Breast epithelium (tissue), 4 donors: ENCODE measurements at regions not wholly inside any gene's neighbourhood (a gene's known extent, or its start where the extent isn't known, plus 50 kb on each side); places are given as distances from the start of the nearest gene placed in this dataset.

Experiments
- DNase-seq, 2 donors: peaks; one replicate each; pipeline ENCODE4 v3.0.0-alpha.2; 2019; ENCODE audit warnings: low spot score in 2 of 2
- H3K27ac ChIP-seq, 2 donors: fragments of 200-600 bp; sonication (generic) in 1 of 2; one replicate each; pipeline ENCODE4 v1.5.1; 2016 to 2019; ENCODE audit warnings: mild to moderate bottlenecking in 1 of 2
- H3K27me3 ChIP-seq, 2 donors: fragments of 200-600 bp; sonication (generic) in 1 of 2; one replicate each; pipeline versions ENCODE4 v1.5.1 to v1.6.0; 2017 to 2019; ENCODE audit warnings: control low read depth in 1 of 2, mild to moderate bottlenecking in 1 of 2
- H3K36me3 ChIP-seq: fragments of 200-600 bp; one replicate; pipeline ENCODE4 v1.5.1; 2019
- H3K4me1 ChIP-seq, 2 donors: fragments of 200-600 bp; sonication (generic); one replicate each; pipeline ENCODE4 v1.5.1; 2016 to 2019; ENCODE audit warnings: control low read depth in 1 of 2
- H3K4me3 ChIP-seq, 3 donors: fragments of 200-600 bp; sonication (generic); 1 replicate in 2 of 3; 2 replicates in 1 of 3; pipeline ENCODE4 v1.5.1; 2016 to 2019; ENCODE audit warnings: mild to moderate bottlenecking in 3 of 3, moderate library complexity in 2 of 3
- H3K9me3 ChIP-seq, 2 donors: fragments of 200-600 bp; sonication (generic) in 1 of 2; one replicate each; pipeline ENCODE4 v1.5.1; 2016 to 2019; ENCODE audit warnings: control low read depth in 1 of 2
- POLR2A ChIP-seq: fragments of 450-650 bp; IDR thresholded peaks from one replicate; pipeline ENCODE4 v1.6.1; 2016; ENCODE audit warnings: antibody characterized with exemption, mild to moderate bottlenecking, moderate library complexity
- POLR2AphosphoS5 ChIP-seq, 3 donors: sonication (generic); formaldehyde crosslinking; IDR thresholded peaks; one replicate each; pipeline ENCODE4 v1.6.1; 2017; ENCODE audit warnings: antibody characterized with exemption in 3 of 3
- intact Hi-C: fragments of 100-400 bp; cut with DNase I; formaldehyde crosslinking; loops from one replicate; pipeline ENCODE4 v1.15.1; 2023; ENCODE audit warnings: low total_unique reads
- TF ChIP-seq, protein P1 (sequence below), 3 donors: fragments of 450-650 bp; IDR thresholded peaks; one replicate each; pipeline ENCODE4 v1.5.1; 2016 to 2017; ENCODE audit warnings: antibody characterized with exemption in 3 of 3, mild to moderate bottlenecking in 3 of 3, moderate library complexity in 3 of 3

- no peaks in the 10 kb centered on the region for H3K27me3 ChIP-seq
- H3K4me3 ChIP-seq = no peak overlapping the region
- TF ChIP-seq, protein P1, sequence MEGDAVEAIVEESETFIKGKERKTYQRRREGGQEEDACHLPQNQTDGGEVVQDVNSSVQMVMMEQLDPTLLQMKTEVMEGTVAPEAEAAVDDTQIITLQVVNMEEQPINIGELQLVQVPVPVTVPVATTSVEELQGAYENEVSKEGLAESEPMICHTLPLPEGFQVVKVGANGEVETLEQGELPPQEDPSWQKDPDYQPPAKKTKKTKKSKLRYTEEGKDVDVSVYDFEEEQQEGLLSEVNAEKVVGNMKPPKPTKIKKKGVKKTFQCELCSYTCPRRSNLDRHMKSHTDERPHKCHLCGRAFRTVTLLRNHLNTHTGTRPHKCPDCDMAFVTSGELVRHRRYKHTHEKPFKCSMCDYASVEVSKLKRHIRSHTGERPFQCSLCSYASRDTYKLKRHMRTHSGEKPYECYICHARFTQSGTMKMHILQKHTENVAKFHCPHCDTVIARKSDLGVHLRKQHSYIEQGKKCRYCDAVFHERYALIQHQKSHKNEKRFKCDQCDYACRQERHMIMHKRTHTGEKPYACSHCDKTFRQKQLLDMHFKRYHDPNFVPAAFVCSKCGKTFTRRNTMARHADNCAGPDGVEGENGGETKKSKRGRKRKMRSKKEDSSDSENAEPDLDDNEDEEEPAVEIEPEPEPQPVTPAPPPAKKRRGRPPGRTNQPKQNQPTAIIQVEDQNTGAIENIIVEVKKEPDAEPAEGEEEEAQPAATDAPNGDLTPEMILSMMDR (IDR thresholded peaks at IDR 0.05) = no peak
- TF ChIP-seq POLR2A (no peak), POLR2AphosphoS5 (IDR thresholded peaks at IDR 0.05) (no peak)
- H3K4me1 ChIP-seq = no peaks in the 10 kb centered on the region
- no peak overlapping the region for H3K27ac ChIP-seq
- H3K36me3 ChIP-seq = no peaks in the 10 kb centered on the region
- no peaks in the 10 kb centered on the region for H3K9me3 ChIP-seq
- intact Hi-C loops = no loop called here
- no peak for DNase-seq
These were observed 130.5 kb downstream of the TTLL2 start for GRCh38 chr6:167455371-167455770.

DNA sequence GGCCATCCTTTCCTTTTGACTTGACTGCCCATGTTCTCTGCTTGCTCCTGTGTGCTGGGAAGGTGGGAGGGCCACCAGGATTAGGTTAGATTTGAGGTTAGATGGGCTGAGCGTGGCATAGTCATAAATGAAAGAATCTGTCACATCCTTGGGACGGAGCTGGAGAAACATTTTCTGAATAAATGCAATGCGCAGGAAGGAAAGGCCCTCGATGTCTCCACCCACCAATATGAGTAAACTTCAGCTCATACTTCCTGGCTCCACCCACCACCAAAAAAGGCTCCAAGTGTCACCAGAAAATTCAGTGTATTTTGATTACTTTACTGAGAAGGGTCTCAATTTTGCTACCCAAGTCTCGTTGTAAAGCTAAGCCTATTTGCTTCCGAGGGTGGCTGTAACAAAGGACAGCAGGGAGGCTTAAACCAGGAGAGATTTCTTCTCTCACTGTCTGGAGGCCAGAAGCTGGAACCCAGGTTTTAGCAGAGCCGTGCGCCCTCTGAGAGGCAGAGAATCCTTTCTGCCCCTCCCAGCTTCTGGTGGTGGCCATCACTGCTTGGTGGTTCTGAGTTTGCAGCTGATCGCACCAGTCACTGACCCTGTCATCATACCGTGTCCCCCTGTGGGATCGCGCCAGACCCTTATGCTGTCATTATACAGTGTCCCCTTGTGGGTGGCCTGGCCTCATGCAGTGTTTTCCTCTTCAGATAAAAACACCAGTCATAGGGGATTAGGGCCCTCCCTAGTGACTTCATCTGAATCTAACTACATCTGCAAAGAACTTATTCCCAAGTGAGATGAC lies 137.8 kb downstream of the TTLL2 start:
- intact Hi-C loops = no loop called here
- Histone ChIP-seq H3K27ac (no peak overlapping the region), H3K27me3 (no peaks in the 10 kb centered on the region), H3K36me3 (no peaks in the 10 kb centered on the region), H3K4me3 (no peak overlapping the region), H3K9me3 (no peaks in the 10 kb centered on the region), H3K4me1 (no peaks in the 10 kb centered on the region)
- TF ChIP-seq POLR2AphosphoS5 (IDR thresholded peaks at IDR 0.05) (no peak), POLR2A (no peak)
- TF ChIP-seq, protein P1 (IDR thresholded peaks at IDR 0.05) = no peak
- no peak for DNase-seq

DNA sequence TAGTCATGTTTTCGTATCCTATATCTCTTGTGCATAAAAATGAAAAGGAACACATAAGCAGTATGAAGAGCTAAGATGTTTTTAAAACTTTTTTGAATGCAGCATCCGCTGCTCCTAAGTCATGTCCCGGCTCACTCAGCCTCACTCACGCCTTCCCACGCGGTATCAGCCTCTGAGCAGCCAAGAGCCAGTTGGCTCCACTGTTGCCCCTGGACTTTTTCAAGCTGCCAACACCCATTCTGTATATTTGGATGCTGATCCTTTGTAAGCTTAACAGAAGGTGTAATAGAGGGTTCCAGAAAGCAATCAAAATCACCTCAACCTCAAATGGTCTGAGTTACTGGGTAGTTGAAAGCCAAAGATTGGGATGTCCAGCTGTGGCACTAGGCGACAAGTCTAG lies 139.3 kb downstream of the TTLL2 start:
- Histone ChIP-seq H3K4me3 (no peak overlapping the region), H3K27me3 (no peaks in the 10 kb centered on the region), H3K27ac (no peak overlapping the region), H3K36me3 (no peaks in the 10 kb centered on the region), H3K4me1 (no peaks in the 10 kb centered on the region), H3K9me3 (no peaks in the 10 kb centered on the region)
- no peak for DNase-seq
- intact Hi-C loops = no loop called here
- TF ChIP-seq POLR2A (no peak), POLR2AphosphoS5 (IDR thresholded peaks at IDR 0.05) (no peak)
- TF ChIP-seq, protein P1 (IDR thresholded peaks at IDR 0.05) = no peak

- no peak overlapping the region for H3K4me3 ChIP-seq
- TF ChIP-seq, protein P1 (IDR thresholded peaks at IDR 0.05) = no peak
- TF ChIP-seq POLR2AphosphoS5 (IDR thresholded peaks at IDR 0.05) (no peak), POLR2A (no peak)
- H3K9me3 ChIP-seq = no peaks in the 10 kb centered on the region
- H3K36me3 ChIP-seq = no peaks in the 10 kb centered on the region
- H3K27ac ChIP-seq = no peak overlapping the region
- DNase-seq = no peak
- no peaks in the 10 kb centered on the region for H3K4me1 ChIP-seq
- intact Hi-C loops = no loop called here
- no peaks in the 10 kb centered on the region for H3K27me3 ChIP-seq
These were observed 140.6 kb downstream of the TTLL2 start for GRCh38 chr6:167465482-167465881.

GRCh38 chr6:167467282-167467681 lies 142.4 kb downstream of the TTLL2 start:
- Histone ChIP-seq H3K36me3 (no peaks in the 10 kb centered on the region), H3K27me3 (no peaks in the 10 kb centered on the region), H3K4me3 (no peak overlapping the region), H3K4me1 (no peaks in the 10 kb centered on the region), H3K27ac (no peak overlapping the region), H3K9me3 (no peaks in the 10 kb centered on the region)
- DNase-seq = no peak
- TF ChIP-seq POLR2A (no peak), POLR2AphosphoS5 (IDR thresholded peaks at IDR 0.05) (no peak)
- TF ChIP-seq, protein P1 (IDR thresholded peaks at IDR 0.05) = no peak
- intact Hi-C loops = no loop called here
